HG02763 (cell line): ENCODE measurements at regions not wholly inside any gene's neighbourhood (a gene's known extent, or its start where the extent isn't known, plus 50 kb on each side); places are given as distances from the start of the nearest gene placed in this dataset.

Experiments used
- ATAC-seq: cut with Tn5 transposase; IDR thresholded peaks from one replicate; pipeline ENCODE4 v1.9.1; 2021; ENCODE audit warnings: mild to moderate bottlenecking, moderate library complexity; ENCODE audit not compliant: unreplicated experiment

DNA sequence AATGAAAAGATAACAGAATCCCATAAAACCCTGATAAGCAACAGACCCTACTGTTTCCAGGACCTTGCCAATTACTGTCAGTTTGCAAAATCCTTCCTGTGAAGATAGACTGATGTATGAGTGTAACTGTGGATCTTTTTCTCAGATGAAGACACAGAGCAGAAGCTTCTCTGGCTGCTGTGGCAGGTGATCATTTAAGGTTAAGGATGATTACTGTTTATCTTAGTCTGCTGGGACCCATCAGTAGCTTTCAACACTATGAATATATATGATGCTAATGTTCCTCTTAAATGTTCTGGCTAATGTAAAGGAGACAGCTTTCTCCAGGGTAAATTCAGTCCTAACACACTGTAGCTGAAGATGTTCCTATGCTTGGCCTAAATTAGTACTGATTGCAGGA lies 56.0 kb upstream of the CTTNBP2 start:
- ATAC-seq = no peak

DNA sequence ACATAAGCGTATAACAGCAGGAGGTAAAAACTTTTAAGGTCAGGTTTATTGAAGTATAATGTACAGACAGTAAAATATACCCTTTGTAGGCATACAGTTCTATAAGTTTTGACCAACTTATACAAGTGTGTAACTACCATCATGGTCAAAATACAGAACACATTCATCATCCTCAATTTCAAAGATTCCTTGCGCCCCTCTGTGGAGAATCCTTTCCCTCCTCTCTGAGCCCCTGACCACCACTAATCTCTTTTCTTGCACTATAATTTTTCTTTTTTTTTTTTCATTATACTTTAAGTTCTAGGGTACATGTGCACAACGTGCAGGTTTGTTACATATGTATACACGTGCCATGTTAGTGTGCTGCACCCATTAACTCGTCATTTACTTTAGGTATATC lies 58.1 kb upstream of the CTTNBP2 start:
- no peak for ATAC-seq

DNA sequence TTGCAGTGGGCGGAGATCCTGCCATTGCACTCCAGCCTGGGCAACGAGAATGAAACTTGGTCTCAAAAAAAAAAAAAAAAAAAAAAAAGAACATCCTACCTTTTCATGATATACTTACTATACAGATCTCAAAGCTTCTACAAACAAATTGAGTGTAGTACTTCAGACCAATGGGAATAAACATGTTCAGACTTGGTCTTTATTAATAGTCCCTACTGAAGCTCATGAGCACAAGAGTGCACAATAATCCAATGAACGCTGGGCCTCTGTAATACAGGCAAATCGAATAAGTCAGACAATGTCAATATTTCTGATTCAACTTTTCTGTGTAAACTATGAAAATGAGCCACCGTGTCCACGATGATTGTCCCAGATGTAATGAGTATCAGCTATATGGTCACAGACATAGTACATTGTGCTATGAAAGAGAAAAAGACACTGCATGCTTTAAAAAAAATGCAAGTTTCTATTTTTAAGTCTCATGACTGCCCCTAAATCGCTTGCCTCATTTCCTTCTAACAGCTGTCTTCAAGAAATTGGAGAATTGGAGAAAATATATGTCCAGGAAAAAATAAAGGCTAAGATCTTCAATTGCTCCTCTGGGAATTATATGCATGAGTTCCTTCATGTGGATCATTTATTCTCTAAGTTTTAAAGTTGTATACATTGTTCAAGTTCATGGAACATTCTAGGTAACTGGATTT lies 64.0 kb upstream of the CTTNBP2 start:
- no peak for ATAC-seq

DNA sequence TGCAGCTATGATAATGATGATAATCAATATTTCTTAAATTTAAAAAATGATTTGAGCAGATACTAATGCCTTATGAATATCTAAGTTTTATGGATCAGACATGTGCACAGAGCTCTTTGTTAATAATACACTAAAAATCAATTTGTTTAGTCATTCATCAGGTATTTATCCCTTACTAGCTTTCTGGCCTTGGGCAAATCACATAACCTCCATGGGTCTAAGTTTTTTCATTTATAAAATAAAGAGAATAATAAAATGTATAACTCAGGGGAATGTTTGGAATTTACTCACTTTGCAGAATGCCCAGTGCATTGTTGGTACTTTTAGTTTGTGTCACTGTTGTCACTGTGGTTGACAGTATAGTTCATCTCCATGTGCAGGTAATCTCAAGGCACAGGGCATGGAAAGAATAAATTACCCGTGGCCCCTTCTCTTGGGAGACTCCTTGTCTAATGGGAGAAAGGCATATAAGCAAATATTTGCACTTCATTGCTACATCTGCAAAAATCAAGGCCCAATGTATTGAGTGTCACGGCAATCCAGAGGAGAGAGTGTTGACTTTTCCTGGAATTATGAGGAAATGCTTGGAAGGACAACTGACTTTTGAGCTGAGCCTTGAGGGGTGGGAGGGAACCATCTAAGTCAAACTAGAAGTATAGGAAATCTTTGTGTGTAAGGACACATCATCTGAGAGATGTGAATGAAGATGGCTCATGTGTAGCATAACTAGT lies 64.7 kb upstream of the CTTNBP2 start:
- ATAC-seq = no peak

DNA sequence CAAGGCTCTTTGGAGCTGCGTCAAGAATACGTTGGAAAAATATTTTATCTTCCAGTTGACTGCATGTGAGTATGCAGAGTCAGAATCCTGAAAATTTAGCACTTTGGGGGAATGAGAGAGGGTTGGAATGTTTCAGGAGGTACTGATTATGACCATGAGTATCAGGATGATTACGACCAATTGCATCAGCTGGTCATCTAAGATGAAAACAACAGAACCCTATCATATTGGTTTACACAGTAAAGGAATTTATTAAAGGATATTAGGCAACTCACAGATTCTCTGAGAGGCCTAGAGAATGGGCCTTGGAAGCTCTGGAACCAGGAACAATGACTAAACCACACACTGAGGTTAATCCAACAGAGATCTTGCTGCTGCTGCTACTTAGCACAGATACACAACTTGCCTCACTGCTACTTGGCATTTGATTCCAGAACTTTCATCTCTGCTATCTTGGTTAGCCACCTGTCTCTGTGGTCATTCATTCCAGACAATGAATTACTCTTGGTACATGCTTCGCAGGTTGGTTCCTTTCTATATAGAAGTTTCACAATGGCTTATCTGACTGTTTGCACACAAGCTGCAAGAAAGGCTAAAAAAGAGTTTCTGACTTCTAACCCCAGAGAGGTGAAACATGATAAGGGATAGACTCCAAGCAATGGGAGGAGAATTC lies 68.0 kb upstream of the CTTNBP2 start:
- no peak for ATAC-seq

DNA sequence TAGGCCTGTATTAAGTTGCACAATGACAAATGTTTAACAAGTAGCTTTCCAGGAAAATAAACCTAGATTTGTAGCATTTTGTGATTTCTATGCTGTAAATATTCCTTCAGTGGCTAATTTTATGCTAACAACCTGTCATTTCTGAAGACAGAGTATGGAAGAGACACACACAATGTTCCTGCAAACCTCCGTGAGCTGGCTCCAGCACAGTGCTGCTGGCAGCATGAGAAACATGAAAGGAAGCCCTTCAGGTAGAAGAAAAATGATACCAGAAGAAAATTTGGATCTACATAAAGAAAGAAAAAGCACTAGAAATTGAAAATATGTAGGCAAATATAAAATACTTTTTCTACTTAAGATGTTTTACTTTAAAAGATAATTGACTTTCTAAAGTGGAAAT lies 69.5 kb upstream of the CTTNBP2 start:
- no peak for ATAC-seq

DNA sequence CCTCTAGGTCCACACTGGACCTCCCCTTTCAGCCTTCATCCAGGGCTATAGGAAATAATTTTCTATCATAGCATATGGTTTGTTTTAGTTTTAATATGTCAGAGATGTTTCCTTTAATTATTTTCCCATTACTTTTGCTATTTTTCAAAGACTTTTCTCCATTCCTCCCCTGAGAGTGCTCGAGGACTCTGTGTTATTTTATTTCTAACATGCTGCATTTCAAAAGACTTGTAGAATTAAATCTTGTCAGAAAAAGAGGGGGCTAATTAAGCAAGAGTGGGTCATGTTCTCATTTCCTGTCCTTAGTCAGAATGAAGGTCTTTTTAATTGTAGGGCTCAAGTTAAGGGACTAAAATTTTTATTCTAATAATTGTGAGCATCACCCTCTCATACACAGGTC lies 71.6 kb upstream of the CTTNBP2 start:
- no peak for ATAC-seq

DNA sequence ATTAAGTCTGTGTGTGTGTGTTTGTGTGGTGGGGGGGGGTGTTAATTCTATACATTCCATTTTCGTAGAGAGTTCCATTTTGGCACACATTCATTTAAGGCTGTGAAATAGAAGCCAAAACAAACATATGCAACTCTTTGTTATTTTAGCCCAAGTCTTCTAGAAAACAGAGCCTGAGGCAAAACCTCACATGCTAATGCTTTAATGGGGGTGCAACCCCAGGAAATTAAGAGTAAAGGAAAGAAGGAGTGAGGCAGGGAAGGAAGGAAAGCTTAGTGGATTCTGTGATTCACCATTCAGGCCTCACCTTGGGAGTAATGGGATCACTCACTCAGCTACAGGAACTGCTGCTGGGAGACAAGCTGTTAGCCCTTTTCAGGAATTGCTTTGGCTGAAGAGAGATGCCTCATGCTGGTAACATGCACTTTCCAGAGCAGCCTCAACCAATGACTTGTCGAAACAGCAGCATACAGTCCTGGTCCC lies 73.0 kb upstream of the CTTNBP2 start:
- ATAC-seq = no peak

DNA sequence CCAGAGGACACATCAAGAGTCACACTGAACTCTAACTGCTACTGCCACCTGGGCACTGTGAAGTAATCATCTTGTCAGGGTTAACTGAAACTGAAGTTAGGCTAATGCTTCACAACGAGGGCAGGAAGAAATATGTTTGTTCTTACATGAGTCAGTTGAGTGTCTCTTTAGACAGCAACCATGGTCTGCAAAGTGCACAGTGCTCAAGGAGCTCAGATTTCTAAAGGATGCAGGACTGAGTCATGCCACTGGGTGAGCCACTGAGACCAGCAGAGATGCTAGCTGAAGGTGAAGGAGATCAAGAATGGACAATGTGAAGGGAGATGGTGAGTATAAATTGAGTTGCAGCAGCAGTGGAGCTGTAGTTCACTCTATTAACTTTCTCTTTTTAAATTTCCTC lies 76.0 kb upstream of the CTTNBP2 start:
- no peak for ATAC-seq

DNA sequence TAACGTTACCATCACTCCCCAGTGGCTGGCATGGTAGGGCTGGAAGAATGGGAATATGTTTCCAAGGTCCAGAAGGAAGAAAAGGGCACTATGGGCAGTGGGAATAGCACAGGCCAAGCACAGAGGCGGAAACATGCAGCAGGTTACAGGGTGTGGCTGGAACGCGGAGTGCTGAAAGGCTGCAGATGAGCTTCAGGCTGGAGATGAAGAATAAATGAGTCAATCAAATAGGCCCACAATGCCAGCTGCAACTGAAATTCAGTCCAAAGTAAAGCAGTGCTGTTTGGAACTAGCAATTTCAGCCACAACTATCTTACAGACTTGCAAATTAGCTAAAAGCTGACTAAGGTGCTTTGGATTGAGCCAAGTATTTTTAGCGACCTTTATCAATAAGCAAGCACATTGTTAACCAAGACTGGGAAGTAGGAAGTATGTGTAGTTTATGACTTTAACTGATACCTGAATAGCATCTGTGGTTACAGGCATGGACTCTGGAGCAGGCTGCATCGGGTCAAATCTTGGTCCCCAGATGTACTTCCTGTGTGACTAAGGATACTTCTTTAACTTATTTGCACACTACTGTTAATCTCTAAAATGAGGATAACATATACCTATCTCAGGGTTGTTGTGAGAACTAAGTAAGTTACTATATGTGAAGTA lies 77.5 kb upstream of the CTTNBP2 start:
- ATAC-seq = no peak

DNA sequence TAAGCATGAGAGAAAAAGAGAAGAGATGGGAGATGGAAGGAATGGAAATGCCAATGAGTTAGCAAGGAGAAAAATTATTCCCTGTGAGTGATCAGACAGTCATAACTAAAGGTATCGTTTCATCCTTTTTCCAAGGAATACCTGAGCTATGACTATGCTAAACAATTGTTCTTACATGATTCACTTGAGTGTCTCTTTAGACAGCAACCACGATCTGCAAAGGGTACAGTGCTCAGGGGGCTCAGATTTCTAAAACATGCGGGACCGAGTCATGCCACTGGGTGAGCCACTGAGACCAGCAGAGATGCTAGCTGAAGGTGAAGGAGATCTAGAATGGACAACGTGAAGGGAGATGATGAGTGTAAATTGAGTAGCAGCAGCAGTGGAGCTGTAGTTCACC lies 78.0 kb upstream of the CTTNBP2 start:
- ATAC-seq = no peak

DNA sequence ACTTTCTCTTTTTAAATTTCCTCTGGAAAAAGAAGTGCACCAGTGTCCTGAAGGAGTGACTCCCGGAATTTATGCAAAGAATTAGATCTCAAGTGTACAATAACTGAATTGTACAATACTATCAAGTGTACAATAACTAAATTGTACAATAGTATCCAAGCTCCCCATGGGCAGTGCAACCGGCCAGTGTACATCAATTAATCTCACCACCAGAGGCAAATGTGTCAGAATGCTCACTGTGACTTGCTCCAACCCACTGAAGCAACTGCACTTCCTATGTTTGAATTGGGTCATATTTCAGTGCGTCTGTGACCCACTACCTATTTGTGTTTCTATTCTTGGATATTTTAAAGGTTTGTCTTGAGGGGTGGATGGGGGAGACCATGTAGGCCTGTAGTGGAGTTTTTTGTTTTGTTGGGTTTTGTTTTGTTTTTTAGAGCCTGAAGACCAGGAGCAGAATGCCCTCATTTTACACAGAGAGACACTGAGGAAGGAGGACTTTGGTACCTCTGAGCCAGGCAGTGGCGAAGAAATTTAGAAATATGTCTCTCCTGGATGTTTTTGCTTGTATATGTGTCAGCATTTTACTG lies 78.5 kb upstream of the CTTNBP2 start:
- ATAC-seq = no peak

DNA sequence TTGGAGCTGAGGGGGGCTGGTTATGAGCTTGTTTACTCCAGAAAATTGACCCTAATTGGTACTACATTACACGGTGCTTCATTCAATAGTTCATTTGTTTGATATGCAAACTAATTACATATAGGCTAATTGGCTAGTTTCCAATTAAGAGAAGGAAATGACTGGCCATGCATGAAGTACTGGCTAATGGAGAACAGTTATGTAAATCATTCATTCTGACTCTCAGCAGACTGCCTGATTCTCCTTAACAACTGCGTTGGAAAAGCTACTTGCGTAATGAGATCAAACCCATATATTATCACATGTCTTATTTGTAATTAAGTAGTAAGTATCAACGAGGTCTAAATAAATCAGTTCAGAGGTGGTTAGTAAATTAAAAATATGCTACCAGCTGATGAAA lies 81.8 kb upstream of the CTTNBP2 start:
- no peak for ATAC-seq

DNA sequence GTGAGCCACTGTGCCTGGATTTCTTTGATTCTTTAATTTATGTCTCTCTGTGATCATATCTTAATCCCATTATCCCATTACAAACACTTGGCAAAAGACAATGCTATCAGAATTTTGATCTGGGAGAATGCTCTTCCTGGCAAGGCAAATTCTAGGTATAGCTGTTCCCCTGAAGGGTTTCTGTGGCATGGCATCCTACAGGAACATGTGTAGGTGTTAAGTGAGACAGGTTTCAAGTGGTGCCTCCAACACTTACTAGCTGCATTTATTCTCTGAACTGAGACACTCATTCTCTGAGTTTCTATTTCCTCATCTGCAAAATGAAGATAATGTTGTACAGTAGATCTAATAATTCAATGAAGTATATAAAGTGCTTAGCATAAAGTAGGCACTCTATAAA lies 87.1 kb upstream of the CTTNBP2 start:
- no peak for ATAC-seq

DNA sequence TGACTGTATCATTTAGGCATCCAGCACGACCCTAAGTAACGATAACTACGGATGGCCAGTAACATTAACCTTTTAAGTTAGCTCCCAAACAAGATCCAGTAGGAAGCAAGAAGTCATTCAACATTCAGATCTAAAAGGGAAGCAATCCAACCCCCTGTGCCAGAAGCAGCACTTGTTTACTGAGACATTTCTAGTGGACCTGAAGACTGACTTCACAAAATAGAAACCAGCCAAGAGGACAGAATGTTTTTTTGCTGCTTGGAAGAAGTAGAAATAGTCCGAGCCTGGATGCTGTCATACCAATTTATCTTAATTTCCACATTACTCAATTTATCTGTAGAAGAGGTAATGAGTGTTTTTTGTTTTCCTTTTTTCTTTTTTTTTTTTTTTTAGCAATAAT lies 88.0 kb upstream of the CTTNBP2 start:
- no peak for ATAC-seq

DNA sequence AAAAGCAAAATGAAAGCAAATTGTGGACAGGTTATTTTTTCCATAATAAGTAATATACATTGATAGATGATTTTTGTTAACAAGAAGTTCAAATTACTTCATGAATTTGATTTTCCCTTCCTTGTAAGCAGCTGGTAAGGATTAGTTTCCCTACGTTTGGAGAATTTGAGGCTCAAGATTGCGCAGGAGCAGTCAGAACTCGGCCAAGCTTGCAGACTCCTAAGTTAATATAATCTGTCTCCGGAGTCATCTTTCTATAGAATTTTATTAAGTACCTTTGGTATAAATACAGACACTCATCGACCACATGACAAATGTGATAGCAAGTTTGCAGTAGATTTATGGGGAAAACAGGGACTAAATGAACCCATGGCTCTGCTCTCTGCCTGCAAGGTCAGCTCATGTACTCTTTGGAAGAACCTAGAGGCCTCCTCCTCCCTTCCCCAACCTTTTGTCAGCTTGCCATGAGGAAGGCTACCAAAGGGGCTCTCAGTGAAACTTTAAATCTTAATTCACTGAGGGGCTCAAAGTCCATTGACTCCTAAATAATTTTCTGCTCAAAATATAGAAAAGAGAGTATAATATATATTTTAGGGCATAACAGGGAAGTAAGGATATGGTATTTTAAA lies 89.2 kb upstream of the CTTNBP2 start:
- no peak for ATAC-seq

DNA sequence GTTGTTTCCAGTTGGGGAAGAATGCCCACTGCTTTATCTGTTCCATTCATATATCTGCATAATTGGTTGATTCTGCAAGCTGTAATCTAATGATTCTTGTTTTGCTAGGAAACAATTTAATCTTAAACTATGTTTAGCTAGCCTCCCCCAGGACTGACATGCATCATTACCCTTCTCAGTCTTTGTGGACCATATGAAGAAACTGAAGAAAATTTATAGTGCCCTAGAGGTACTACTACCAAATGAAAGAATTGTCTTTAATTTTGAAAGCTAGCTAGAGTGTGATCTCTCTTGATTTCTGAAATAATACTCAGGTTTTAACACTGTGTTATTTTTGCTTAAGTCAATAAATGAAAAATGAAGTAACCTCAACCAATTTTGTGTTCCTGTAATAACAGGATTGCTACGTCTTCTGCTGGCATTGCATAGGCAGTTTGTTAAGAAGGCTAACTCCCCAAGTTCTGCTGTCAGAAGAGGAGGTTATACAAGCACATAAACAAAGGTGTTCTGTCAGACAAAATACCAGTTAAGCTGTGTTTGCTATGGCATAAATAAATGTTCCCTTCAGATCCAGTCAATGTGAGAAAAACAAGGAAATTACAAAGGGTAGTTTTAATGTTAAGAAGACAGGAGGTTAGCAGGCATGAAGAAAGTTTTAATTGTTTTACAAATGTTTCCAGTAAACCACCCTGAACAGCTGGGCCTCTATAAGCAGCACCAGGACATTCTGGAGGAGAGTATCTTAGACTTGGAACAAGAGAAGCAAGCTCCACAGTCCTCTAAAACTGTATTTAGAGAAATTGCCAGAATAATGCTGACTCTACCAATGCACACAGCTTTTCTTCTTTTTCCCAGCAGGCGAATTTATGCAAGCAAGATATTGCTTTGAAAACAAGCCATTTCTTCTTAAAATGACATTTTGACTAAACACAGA lies 90.3 kb upstream of the CTTNBP2 start:
- ATAC-seq = no peak

DNA sequence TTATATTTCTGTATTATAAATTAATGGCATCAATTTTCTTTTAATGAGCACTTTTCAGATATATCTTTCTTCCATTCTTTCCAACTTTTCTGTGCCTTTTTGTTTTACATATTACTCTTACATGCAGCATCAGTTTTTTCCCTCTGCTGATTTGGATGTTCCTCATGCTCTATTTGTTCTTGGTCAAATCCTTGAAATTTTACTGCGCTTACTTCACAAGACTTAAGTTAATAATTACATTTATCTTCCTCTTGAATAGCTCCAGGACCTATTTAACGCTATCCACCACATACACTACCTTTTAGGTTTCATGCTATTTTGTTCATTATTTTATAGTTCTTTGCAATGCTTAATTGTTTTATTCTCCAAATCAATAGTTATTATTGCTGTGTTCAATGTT lies 97.6 kb upstream of the CTTNBP2 start:
- ATAC-seq = no peak

DNA sequence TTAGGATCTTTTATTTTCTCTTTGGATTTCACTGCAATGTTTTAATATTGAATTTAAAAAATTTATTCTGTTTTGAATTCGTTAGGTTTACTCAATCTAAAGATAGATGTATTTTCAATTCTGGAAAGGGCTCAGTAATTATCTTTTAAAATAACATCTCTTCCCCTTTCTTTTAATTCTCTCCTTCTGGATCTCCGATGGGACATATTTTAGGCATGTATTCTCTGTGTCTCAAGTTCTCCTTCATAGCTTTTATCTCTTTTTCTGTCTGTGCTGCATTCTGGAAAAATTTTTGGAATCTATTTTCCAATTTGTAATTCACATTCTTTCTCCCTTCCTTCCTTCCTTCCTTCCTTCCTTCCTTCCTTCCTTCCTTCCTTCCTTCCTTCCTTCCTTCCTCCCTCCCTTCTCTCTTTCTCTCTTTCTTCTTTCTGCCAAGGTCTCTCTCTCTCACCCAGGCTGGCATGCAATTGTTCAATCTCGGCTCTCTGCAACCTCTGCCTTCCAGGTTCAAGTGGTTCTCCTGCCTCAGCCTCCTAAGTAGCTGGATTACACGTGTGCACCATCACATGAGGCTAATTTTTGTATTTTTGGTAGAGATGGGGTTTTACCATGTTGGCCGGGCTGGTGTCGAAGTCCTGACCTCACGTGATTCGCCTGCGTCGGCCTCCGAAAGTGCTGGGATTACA lies 98.5 kb upstream of the CTTNBP2 start:
- ATAC-seq = no peak
